GM06990 (cell line): ENCODE measurements at regions not wholly inside any gene's neighbourhood (a gene's known extent, or its start where the extent isn't known, plus 50 kb on each side); places are given as distances from the start of the nearest gene placed in this dataset.

Experiments used
- DNase-seq: peaks from one replicate; pipeline ENCODE4 v3.0.0-alpha.2; 2011; ENCODE audit not compliant: insufficient read length; ENCODE audit errors: extremely low read depth
- H3K27me3 ChIP-seq: replicated peaks from 2 replicates; pipeline ENCODE4 v1.6.0; 2011; ENCODE audit warnings: low read length; ENCODE audit not compliant: control insufficient read depth, insufficient read depth
- H3K36me3 ChIP-seq: 2 replicates; pipeline ENCODE4 v1.5.1; 2011; ENCODE audit warnings: low read length; ENCODE audit not compliant: control insufficient read depth, insufficient read depth
- H3K4me3 ChIP-seq: replicated peaks from 2 replicates; pipeline ENCODE4 v1.5.1; 2011; ENCODE audit warnings: low read depth, mild to moderate bottlenecking, control low read depth, low read length
- TF ChIP-seq, protein P1 (sequence below): IDR thresholded peaks from 2 replicates; pipeline ENCODE4 v1.5.1; 2011; ENCODE audit warnings: low read length, control low read depth, mild to moderate bottlenecking, inconsistent platforms; ENCODE audit not compliant: insufficient read depth, poor library complexity, severe bottlenecking

DNA sequence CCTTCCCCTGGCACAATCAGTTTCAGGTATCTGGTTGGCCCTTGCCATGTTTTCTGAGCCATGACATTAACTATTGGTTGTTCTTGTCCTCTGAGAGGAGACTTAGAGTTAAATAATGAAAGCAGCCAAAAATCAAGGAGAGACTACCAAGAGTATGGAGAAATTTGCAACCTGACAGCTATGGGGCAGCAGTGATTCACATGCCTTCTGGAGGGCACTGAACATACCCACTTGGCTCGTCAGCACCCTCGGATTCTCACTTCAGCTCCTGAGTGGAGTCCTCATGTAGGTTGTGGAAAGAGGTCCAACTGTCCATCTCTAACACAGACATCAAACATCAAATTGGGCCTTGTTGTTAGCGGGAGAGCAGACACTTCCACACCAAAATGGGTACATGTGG, 265.6 kb downstream of the EBLN2 start:
- no peaks in the 10 kb centered on the region for H3K36me3 ChIP-seq
- DNase-seq, result no peak
- H3K4me3 ChIP-seq, result no peak overlapping the region
- TF ChIP-seq, protein P1, sequence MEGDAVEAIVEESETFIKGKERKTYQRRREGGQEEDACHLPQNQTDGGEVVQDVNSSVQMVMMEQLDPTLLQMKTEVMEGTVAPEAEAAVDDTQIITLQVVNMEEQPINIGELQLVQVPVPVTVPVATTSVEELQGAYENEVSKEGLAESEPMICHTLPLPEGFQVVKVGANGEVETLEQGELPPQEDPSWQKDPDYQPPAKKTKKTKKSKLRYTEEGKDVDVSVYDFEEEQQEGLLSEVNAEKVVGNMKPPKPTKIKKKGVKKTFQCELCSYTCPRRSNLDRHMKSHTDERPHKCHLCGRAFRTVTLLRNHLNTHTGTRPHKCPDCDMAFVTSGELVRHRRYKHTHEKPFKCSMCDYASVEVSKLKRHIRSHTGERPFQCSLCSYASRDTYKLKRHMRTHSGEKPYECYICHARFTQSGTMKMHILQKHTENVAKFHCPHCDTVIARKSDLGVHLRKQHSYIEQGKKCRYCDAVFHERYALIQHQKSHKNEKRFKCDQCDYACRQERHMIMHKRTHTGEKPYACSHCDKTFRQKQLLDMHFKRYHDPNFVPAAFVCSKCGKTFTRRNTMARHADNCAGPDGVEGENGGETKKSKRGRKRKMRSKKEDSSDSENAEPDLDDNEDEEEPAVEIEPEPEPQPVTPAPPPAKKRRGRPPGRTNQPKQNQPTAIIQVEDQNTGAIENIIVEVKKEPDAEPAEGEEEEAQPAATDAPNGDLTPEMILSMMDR, result no peak
- no peaks in the 10 kb centered on the region for H3K27me3 ChIP-seq
